ENCODE measurements at regions not wholly inside any gene's neighbourhood (a gene's known extent, or its start where the extent isn't known, plus 50 kb on each side); places are given as distances from the start of the nearest gene placed in this dataset.

- no peak for TF ChIP-seq EZH2 (IDR thresholded peaks at IDR 0.05; ENCODE audit: insufficient read depth, poor library complexity, severe bottlenecking)
- no peak for TF ChIP-seq EZH2phosphoT487 (IDR thresholded peaks at IDR 0.05; ENCODE audit: insufficient read depth, low read depth)
Measured at GRCh38 chr10:8369666-8370065, 315.2 kb downstream of the GATA3 start.
